Right lobe of liver (tissue), 4 donors: ENCODE measurements at regions not wholly inside any gene's neighbourhood (a gene's known extent, or its start where the extent isn't known, plus 50 kb on each side); places are given as distances from the start of the nearest gene placed in this dataset.

Experiments
- POLR2A ChIP-seq: fragments of 450-650 bp; IDR thresholded peaks from one replicate; pipeline ENCODE4 v1.6.1; 2017; ENCODE audit warnings: antibody characterized with exemption, mild to moderate bottlenecking
- TF ChIP-seq, protein P1 (sequence below), 4 donors: fragments of 200-600 bp in 3 of 4; fragments of 450-650 bp in 1 of 4; IDR thresholded peaks; one replicate each; pipeline versions ENCODE4 v1.5.1 to v1.8.0; 2016 to 2022; ENCODE audit warnings: antibody characterized with exemption in 4 of 4, mild to moderate bottlenecking in 2 of 4
- donor health status: DM: no; HTN: no; CAD: no.
- donor health status: DM: no; HTN: no; CAD: no.
- donor health status: DM: no; HTN: yes; CAD: no.

- TF ChIP-seq, protein P1, sequence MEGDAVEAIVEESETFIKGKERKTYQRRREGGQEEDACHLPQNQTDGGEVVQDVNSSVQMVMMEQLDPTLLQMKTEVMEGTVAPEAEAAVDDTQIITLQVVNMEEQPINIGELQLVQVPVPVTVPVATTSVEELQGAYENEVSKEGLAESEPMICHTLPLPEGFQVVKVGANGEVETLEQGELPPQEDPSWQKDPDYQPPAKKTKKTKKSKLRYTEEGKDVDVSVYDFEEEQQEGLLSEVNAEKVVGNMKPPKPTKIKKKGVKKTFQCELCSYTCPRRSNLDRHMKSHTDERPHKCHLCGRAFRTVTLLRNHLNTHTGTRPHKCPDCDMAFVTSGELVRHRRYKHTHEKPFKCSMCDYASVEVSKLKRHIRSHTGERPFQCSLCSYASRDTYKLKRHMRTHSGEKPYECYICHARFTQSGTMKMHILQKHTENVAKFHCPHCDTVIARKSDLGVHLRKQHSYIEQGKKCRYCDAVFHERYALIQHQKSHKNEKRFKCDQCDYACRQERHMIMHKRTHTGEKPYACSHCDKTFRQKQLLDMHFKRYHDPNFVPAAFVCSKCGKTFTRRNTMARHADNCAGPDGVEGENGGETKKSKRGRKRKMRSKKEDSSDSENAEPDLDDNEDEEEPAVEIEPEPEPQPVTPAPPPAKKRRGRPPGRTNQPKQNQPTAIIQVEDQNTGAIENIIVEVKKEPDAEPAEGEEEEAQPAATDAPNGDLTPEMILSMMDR (IDR thresholded peaks at IDR 0.05) = no peak
- no peak for TF ChIP-seq POLR2A
These were observed 62.0 kb upstream of the WDR75 start for GRCh38 chr2:189379287-189379630.
